Trophoblast cell (in vitro differentiated cells and primary cell): ENCODE measurements at regions not wholly inside any gene's neighbourhood (a gene's known extent, or its start where the extent isn't known, plus 50 kb on each side); places are given as distances from the start of the nearest gene placed in this dataset.
"Not testable (repeated sequence)": the region's sequence is repeated elsewhere in the genome, so short reads cannot be mapped to it uniquely, and the experiment has no call there.

Experiments
- DNase-seq, 2 donors: peaks; one replicate each; pipeline ENCODE4 v3.0.0-alpha.2; 2016
- H2AFZ ChIP-seq: 2 replicates; pipeline ENCODE4 v1.6.1; 2013; ENCODE audit warnings: low read length, moderate library complexity, mild to moderate bottlenecking; ENCODE audit not compliant: insufficient read depth, poor library complexity
- H2AK5ac ChIP-seq: 2 replicates; pipeline ENCODE4 v1.6.1; 2013; ENCODE audit warnings: mild to moderate bottlenecking, low read length
- H2BK120ac ChIP-seq: 2 replicates; pipeline ENCODE4 v1.6.1; 2013; ENCODE audit warnings: low read length, mild to moderate bottlenecking, moderate library complexity; ENCODE audit not compliant: insufficient read depth, poor library complexity
- H2BK12ac ChIP-seq: 2 replicates; pipeline ENCODE4 v1.6.1; 2013; ENCODE audit warnings: mild to moderate bottlenecking, low read length, moderate library complexity
- H2BK5ac ChIP-seq: 2 replicates; pipeline ENCODE4 v1.6.1; 2013; ENCODE audit warnings: low read length, low read depth, moderate library complexity, mild to moderate bottlenecking; ENCODE audit not compliant: poor library complexity
- H3K14ac ChIP-seq: 2 replicates; pipeline ENCODE4 v1.6.1; 2013; ENCODE audit warnings: mild to moderate bottlenecking, low read length
- H3K18ac ChIP-seq: 2 replicates; pipeline ENCODE4 v1.6.1; 2013; ENCODE audit warnings: mild to moderate bottlenecking, low read length
- H3K23ac ChIP-seq: 2 replicates; pipeline ENCODE4 v1.6.1; 2013; ENCODE audit warnings: low read length
- H3K27ac ChIP-seq: 2 replicates; pipeline ENCODE4 v1.5.1; 2013; ENCODE audit warnings: low read depth, mild to moderate bottlenecking, inconsistent platforms, low read length, moderate library complexity
- H3K27me3 ChIP-seq: 2 replicates; pipeline ENCODE4 v1.6.1; 2013; ENCODE audit warnings: inconsistent platforms, mild to moderate bottlenecking, low read length, moderate library complexity; ENCODE audit not compliant: insufficient read depth
- H3K36me3 ChIP-seq, 2 experiments: 1 replicate in 1 of 2; 2 replicates in 1 of 2; pipeline ENCODE4 v1.6.1; 2013; ENCODE audit warnings: low read length in 2 of 2, mild to moderate bottlenecking in 2 of 2, moderate library complexity in 1 of 2; ENCODE audit not compliant: insufficient read depth in 2 of 2, control insufficient read depth in 1 of 2
- H3K4ac ChIP-seq: 2 replicates; pipeline ENCODE4 v1.6.1; 2013; ENCODE audit warnings: low read depth, mild to moderate bottlenecking, low read length, moderate library complexity
- H3K4me1 ChIP-seq, 2 experiments: 1 replicate in 1 of 2; 2 replicates in 1 of 2; pipeline ENCODE4 v1.6.1; 2013; ENCODE audit warnings: low read length in 2 of 2, mild to moderate bottlenecking in 2 of 2, moderate library complexity in 1 of 2; ENCODE audit not compliant: insufficient read depth in 2 of 2, control insufficient read depth in 1 of 2
- H3K4me2 ChIP-seq: 2 replicates; pipeline ENCODE4 v1.6.1; 2013; ENCODE audit warnings: inconsistent platforms, mild to moderate bottlenecking, low read length, moderate library complexity
- H3K4me3 ChIP-seq: 2 replicates; pipeline ENCODE4 v1.5.1; 2013; ENCODE audit warnings: mild to moderate bottlenecking, low read depth, low read length, inconsistent platforms
- H3K79me1 ChIP-seq: one replicate; pipeline ENCODE4 v1.6.1; 2013; ENCODE audit warnings: low read length
- H3K79me2 ChIP-seq: 2 replicates; pipeline ENCODE4 v1.6.1; 2013; ENCODE audit warnings: low read length, mild to moderate bottlenecking; ENCODE audit not compliant: control insufficient read depth, insufficient read depth, poor library complexity
- H3K9ac ChIP-seq: 2 replicates; pipeline ENCODE4 v1.6.1; 2013; ENCODE audit warnings: mild to moderate bottlenecking, low read length
- H3K9me3 ChIP-seq: 2 replicates; pipeline ENCODE4 v1.6.1; 2013; ENCODE audit warnings: low read depth, mild to moderate bottlenecking, control low read depth, inconsistent platforms, low read length; ENCODE audit not compliant: insufficient read depth
- H4K12ac ChIP-seq: 2 replicates; pipeline ENCODE4 v1.6.1; 2013; ENCODE audit warnings: low read depth, mild to moderate bottlenecking, low read length, moderate library complexity
- H4K8ac ChIP-seq: 2 replicates; pipeline ENCODE4 v1.6.1; 2013; ENCODE audit warnings: low read depth, mild to moderate bottlenecking, low read length, moderate library complexity
- H4K91ac ChIP-seq: one replicate; pipeline ENCODE4 v1.6.1; 2013; ENCODE audit warnings: low read depth, mild to moderate bottlenecking, low read length, moderate library complexity
- WGBS: extraction: QIAGEN DNeasy Blood & Tissue Kit; methylation state at CpG from one replicate; pipeline ENCODE4 v1.1.7; 2013; ENCODE audit warnings: missing lambda C conversion rate; ENCODE audit not compliant: insufficient read length, insufficient coverage; ENCODE audit errors: extremely low coverage; 5-methylcytosine and 5-hydroxymethylcytosine counted together

- Histone ChIP-seq H3K4me2 (no peak overlapping the region), H2AK5ac (no peak overlapping the region), H3K4me1 (no peaks in the 10 kb centered on the region), H3K79me2 (no peaks in the 10 kb centered on the region), H3K23ac (no peak overlapping the region), H3K9ac (no peak overlapping the region), H4K8ac (no peak overlapping the region), H3K36me3 (no peaks in the 10 kb centered on the region), H3K9me3 (no peaks in the 10 kb centered on the region), H3K27ac (no peak overlapping the region), H3K4ac (no peak overlapping the region), H3K27me3 (no peaks in the 10 kb centered on the region), H4K12ac (no peak overlapping the region), H2BK12ac (no peak overlapping the region), H3K79me1 (no peaks in the 10 kb centered on the region), H4K91ac (no peak overlapping the region), H3K18ac (no peak overlapping the region), H2AFZ (no peak overlapping the region), H3K4me3 (no peak overlapping the region), H2BK5ac (no peak overlapping the region), H2BK120ac (no peak overlapping the region), H3K14ac (no peak overlapping the region)
- WGBS: no CpG with 5 or more reads among the region's 5 CpGs
- no peak for DNase-seq
Measured at GRCh38 chr12:73136386-73136785, 864.2 kb downstream of the TRHDE start.

GRCh38 chr12:73139642-73140041, 867.5 kb downstream of the TRHDE start:
- not testable (repeated sequence) for H3K23ac ChIP-seq, H3K4ac ChIP-seq, H2BK120ac ChIP-seq, H2AFZ ChIP-seq, H3K9me3 ChIP-seq, H3K14ac ChIP-seq, H3K79me1 ChIP-seq, H4K12ac ChIP-seq, H3K4me3 ChIP-seq, H4K8ac ChIP-seq, H3K27me3 ChIP-seq, H4K91ac ChIP-seq, H3K4me2 ChIP-seq, H3K27ac ChIP-seq, H3K9ac ChIP-seq, H3K4me1 ChIP-seq, H3K36me3 ChIP-seq, H2BK5ac ChIP-seq, H2BK12ac ChIP-seq, H3K18ac ChIP-seq, H2AK5ac ChIP-seq, H3K79me2 ChIP-seq, DNase-seq
- no CpG with 5 or more reads among the region's 2 CpGs for WGBS

- no peak overlapping the region for H4K12ac ChIP-seq
- no peak overlapping the region for H3K27ac ChIP-seq
- H3K79me1 ChIP-seq: no peaks in the 10 kb centered on the region
- no peak overlapping the region for H3K4me2 ChIP-seq
- H3K9me3 ChIP-seq: no peaks in the 10 kb centered on the region
- H2AFZ ChIP-seq: no peak overlapping the region
- H3K9ac ChIP-seq: no peak overlapping the region
- no peak overlapping the region for H3K18ac ChIP-seq
- H3K36me3 ChIP-seq: no peaks in the 10 kb centered on the region
- H4K8ac ChIP-seq: no peak overlapping the region
- no peak overlapping the region for H3K23ac ChIP-seq
- H2BK12ac ChIP-seq: no peak overlapping the region
- no peaks in the 10 kb centered on the region for H3K27me3 ChIP-seq
- H3K4me3 ChIP-seq: no peak overlapping the region
- H2BK5ac ChIP-seq: no peak overlapping the region
- no peak overlapping the region for H4K91ac ChIP-seq
- no peaks in the 10 kb centered on the region for H3K4me1 ChIP-seq
- H2AK5ac ChIP-seq: no peak overlapping the region
- H3K14ac ChIP-seq: no peak overlapping the region
- no peak for DNase-seq
- no peak overlapping the region for H3K4ac ChIP-seq
- H3K79me2 ChIP-seq: no peaks in the 10 kb centered on the region
- H2BK120ac ChIP-seq: no peak overlapping the region
Measured at GRCh38 chr12:73158341-73158740, 886.2 kb downstream of the TRHDE start.

- H3K4ac ChIP-seq: no peak overlapping the region
- no peaks in the 10 kb centered on the region for H3K79me2 ChIP-seq
- H3K4me1 ChIP-seq: no peaks in the 10 kb centered on the region
- DNase-seq: no peak
- no peak overlapping the region for H3K27ac ChIP-seq
- no peaks in the 10 kb centered on the region for H3K27me3 ChIP-seq
- H4K8ac ChIP-seq: no peak overlapping the region
- H3K4me3 ChIP-seq: no peak overlapping the region
- H3K9me3 ChIP-seq: no peaks in the 10 kb centered on the region
- H3K4me2 ChIP-seq: no peak overlapping the region
- H3K36me3 ChIP-seq: no peaks in the 10 kb centered on the region
- no peak overlapping the region for H2BK5ac ChIP-seq
- no peak overlapping the region for H3K9ac ChIP-seq
- H4K12ac ChIP-seq: no peak overlapping the region
- no peak overlapping the region for H2AFZ ChIP-seq
- no peak overlapping the region for H3K14ac ChIP-seq
- H2BK120ac ChIP-seq: no peak overlapping the region
- no peaks in the 10 kb centered on the region for H3K79me1 ChIP-seq
- H2BK12ac ChIP-seq: no peak overlapping the region
- H4K91ac ChIP-seq: no peak overlapping the region
- no peak overlapping the region for H3K18ac ChIP-seq
- no peak overlapping the region for H2AK5ac ChIP-seq
- H3K23ac ChIP-seq: no peak overlapping the region
Measured at GRCh38 chr12:73159954-73160353, 887.8 kb downstream of the TRHDE start.

- H3K4me2 ChIP-seq: no peak overlapping the region
- no peak overlapping the region for H2BK5ac ChIP-seq
- H4K91ac ChIP-seq: no peak overlapping the region
- no peaks in the 10 kb centered on the region for H3K79me1 ChIP-seq
- H2AK5ac ChIP-seq: no peak overlapping the region
- H3K4ac ChIP-seq: no peak overlapping the region
- H4K8ac ChIP-seq: no peak overlapping the region
- H3K27ac ChIP-seq: no peak overlapping the region
- no peaks in the 10 kb centered on the region for H3K27me3 ChIP-seq
- no peak overlapping the region for H3K4me3 ChIP-seq
- no peak overlapping the region for H2BK120ac ChIP-seq
- no peak overlapping the region for H2BK12ac ChIP-seq
- H3K4me1 ChIP-seq: no peaks in the 10 kb centered on the region
- no peak overlapping the region for H3K23ac ChIP-seq
- H3K36me3 ChIP-seq: no peaks in the 10 kb centered on the region
- no peak overlapping the region for H3K14ac ChIP-seq
- DNase-seq: no peak
- H4K12ac ChIP-seq: no peak overlapping the region
- H3K9me3 ChIP-seq: no peaks in the 10 kb centered on the region
- H3K9ac ChIP-seq: no peak overlapping the region
- WGBS: no CpG with 5 or more reads among the region's 2 CpGs
- no peak overlapping the region for H3K18ac ChIP-seq
- no peaks in the 10 kb centered on the region for H3K79me2 ChIP-seq
- H2AFZ ChIP-seq: no peak overlapping the region
Measured at GRCh38 chr12:73161970-73162369, 889.8 kb downstream of the TRHDE start.
